ENCODE measurements at regions not wholly inside any gene's neighbourhood (a gene's known extent, or its start where the extent isn't known, plus 50 kb on each side); places are given as distances from the start of the nearest gene placed in this dataset.

GRCh38 chr3:44080474-44081072, 161.1 kb upstream of the TOPAZ1 start:
- no peaks in the 10 kb centered on the region for H3K79me2 ChIP-seq (replicated peaks; ENCODE audit: insufficient read depth, low read length)

GRCh38 chr3:44090036-44090435, 151.7 kb upstream of the TOPAZ1 start:
- TF ChIP-seq CTCF (IDR thresholded peaks at IDR 0.05; ENCODE audit: poor library complexity, severe bottlenecking): no peak
- no peak for TF ChIP-seq MXI1 (conservative IDR thresholded peaks at IDR 0.05; ENCODE audit: poor library complexity, severe bottlenecking)
- no peaks in the 10 kb centered on the region for H3K36me3 ChIP-seq (ENCODE audit: insufficient read depth, low read length)
- H3F3A ChIP-seq (ENCODE audit: insufficient read depth, low read length, poor library complexity, severe bottlenecking): no peaks in the 10 kb centered on the region
- no peak overlapping the region for H3K27ac ChIP-seq (ENCODE audit: low read length)
- no peak overlapping the region for H3K9ac ChIP-seq (ENCODE audit: low read length)
- H3K4me2 ChIP-seq (ENCODE audit: low read length): no peak overlapping the region
- no peaks in the 10 kb centered on the region for H3K9me2 ChIP-seq (ENCODE audit: insufficient read depth, low read length)
- H3K27me3 ChIP-seq (ENCODE audit: insufficient read depth, low read depth, low read length): no peaks in the 10 kb centered on the region
- no peaks in the 10 kb centered on the region for H4K20me1 ChIP-seq (ENCODE audit: insufficient read depth)
- H3K79me2 ChIP-seq (replicated peaks; ENCODE audit: insufficient read depth, low read length): no peaks in the 10 kb centered on the region
- no peaks in the 10 kb centered on the region for H3K9me3 ChIP-seq (ENCODE audit: low read length)
- H3K4me3 ChIP-seq (ENCODE audit: low read length): no peak overlapping the region
- no peak overlapping the region for H2AFZ ChIP-seq (ENCODE audit: low read depth, low read length)

More at GRCh38 chr3:44080474-44081072, 161.1 kb upstream of the TOPAZ1 start:
- H3K9ac ChIP-seq (ENCODE audit: low read length): no peak overlapping the region
- H3K9me3 ChIP-seq (ENCODE audit: low read length): no peaks in the 10 kb centered on the region
- H3K27me3 ChIP-seq (ENCODE audit: insufficient read depth, low read depth, low read length): no peaks in the 10 kb centered on the region
- H3K9me2 ChIP-seq (ENCODE audit: insufficient read depth, low read length): no peaks in the 10 kb centered on the region
- no peaks in the 10 kb centered on the region for H3F3A ChIP-seq (ENCODE audit: insufficient read depth, low read length, poor library complexity, severe bottlenecking)
- H3K27ac ChIP-seq (ENCODE audit: low read length): no peak overlapping the region
- H3K4me3 ChIP-seq (ENCODE audit: low read length): no peak overlapping the region
- TF ChIP-seq TAF1 (IDR thresholded peaks at IDR 0.05; ENCODE audit: low read depth): no peak
- TF ChIP-seq MXI1 (conservative IDR thresholded peaks at IDR 0.05; ENCODE audit: poor library complexity, severe bottlenecking): no peak
- no peak for TF ChIP-seq RAD21 (conservative IDR thresholded peaks at IDR 0.05)
- no peak for TF ChIP-seq EZH2 (IDR thresholded peaks at IDR 0.05; ENCODE audit: borderline replicate concordance, insufficient read depth, low read length, poor library complexity, severe bottlenecking)
- no peaks in the 10 kb centered on the region for H3K36me3 ChIP-seq (ENCODE audit: insufficient read depth, low read length)
- H4K20me1 ChIP-seq (ENCODE audit: insufficient read depth): no peaks in the 10 kb centered on the region
- H2AFZ ChIP-seq (ENCODE audit: low read depth, low read length): no peak overlapping the region
- H3K4me2 ChIP-seq (ENCODE audit: low read length): no peak overlapping the region

- Histone ChIP-seq H3K4me2 (ENCODE audit: low read length) (no peak overlapping the region), H3K79me2 (replicated peaks; ENCODE audit: insufficient read depth, low read length) (no peaks in the 10 kb centered on the region)
Observed at GRCh38 chr3:44092497-44092896, 149.2 kb upstream of the TOPAZ1 start.

More at GRCh38 chr3:44092497-44092896, 149.2 kb upstream of the TOPAZ1 start:
- H3K9me2 ChIP-seq (ENCODE audit: insufficient read depth, low read length): no peaks in the 10 kb centered on the region
- no peak overlapping the region for H3K9ac ChIP-seq (ENCODE audit: low read length)
- H3K4me3 ChIP-seq (ENCODE audit: low read length): no peak overlapping the region
- TF ChIP-seq CTCF (IDR thresholded peaks at IDR 0.05; ENCODE audit: poor library complexity, severe bottlenecking) (no peak), EZH2 (IDR thresholded peaks at IDR 0.05; ENCODE audit: borderline replicate concordance, insufficient read depth, low read length, poor library complexity, severe bottlenecking) (no peak), TAF1 (IDR thresholded peaks at IDR 0.05; ENCODE audit: low read depth) (no peak), RAD21 (conservative IDR thresholded peaks at IDR 0.05) (no peak), EP300 (conservative IDR thresholded peaks at IDR 0.05; ENCODE audit: poor library complexity, severe bottlenecking) (no peak), POLR2AphosphoS5 (IDR thresholded peaks at IDR 0.05) (no peak), REST (IDR thresholded peaks at IDR 0.05; ENCODE audit: borderline replicate concordance) (no peak), MXI1 (conservative IDR thresholded peaks at IDR 0.05; ENCODE audit: poor library complexity, severe bottlenecking) (no peak), SMC3 (conservative IDR thresholded peaks at IDR 0.05; ENCODE audit: poor library complexity) (no peak)
- no peaks in the 10 kb centered on the region for H3K9me3 ChIP-seq (ENCODE audit: low read length)
- no peaks in the 10 kb centered on the region for H3K36me3 ChIP-seq (ENCODE audit: insufficient read depth, low read length)
- H3K27me3 ChIP-seq (ENCODE audit: insufficient read depth, low read depth, low read length): no peaks in the 10 kb centered on the region
- no peaks in the 10 kb centered on the region for H3F3A ChIP-seq (ENCODE audit: insufficient read depth, low read length, poor library complexity, severe bottlenecking)
- no peak overlapping the region for H3K27ac ChIP-seq (ENCODE audit: low read length)
- no peak overlapping the region for H2AFZ ChIP-seq (ENCODE audit: low read depth, low read length)
- H4K20me1 ChIP-seq (ENCODE audit: insufficient read depth): no peaks in the 10 kb centered on the region

All from neural cell (in vitro differentiated cells).